Skeletal muscle cell (primary cell): ENCODE measurements at regions not wholly inside any gene's neighbourhood (a gene's known extent, or its start where the extent isn't known, plus 50 kb on each side); places are given as distances from the start of the nearest gene placed in this dataset.
"Not testable (repeated sequence)": the region's sequence is repeated elsewhere in the genome, so short reads cannot be mapped to it uniquely, and the experiment has no call there.

Experiments used
- DNase-seq: peaks from one replicate; pipeline ENCODE4 v3.0.0-alpha.2; 2010; ENCODE audit warnings: low read depth
- H3K4me3 ChIP-seq: 2 replicates; pipeline ENCODE4 v1.5.1; 2011; ENCODE audit warnings: low read depth, mild to moderate bottlenecking, control low read depth, low read length, moderate library complexity

DNA sequence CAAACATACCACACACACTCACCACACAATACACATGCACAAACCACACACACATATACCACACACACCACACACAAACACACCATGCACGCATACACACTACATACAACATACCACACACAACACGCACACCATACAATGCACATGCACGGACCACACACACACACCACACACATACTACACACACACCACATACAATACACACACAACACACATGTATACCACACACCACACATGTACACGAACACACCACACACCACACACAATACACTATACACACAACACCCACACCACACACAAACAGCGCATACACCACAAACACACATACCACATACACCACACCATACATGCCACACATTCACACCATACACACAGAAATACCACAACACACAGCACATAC is 480.3 kb downstream of the DIRAS2 start:
- no peak overlapping the region for H3K4me3 ChIP-seq
- no peak for DNase-seq

DNA sequence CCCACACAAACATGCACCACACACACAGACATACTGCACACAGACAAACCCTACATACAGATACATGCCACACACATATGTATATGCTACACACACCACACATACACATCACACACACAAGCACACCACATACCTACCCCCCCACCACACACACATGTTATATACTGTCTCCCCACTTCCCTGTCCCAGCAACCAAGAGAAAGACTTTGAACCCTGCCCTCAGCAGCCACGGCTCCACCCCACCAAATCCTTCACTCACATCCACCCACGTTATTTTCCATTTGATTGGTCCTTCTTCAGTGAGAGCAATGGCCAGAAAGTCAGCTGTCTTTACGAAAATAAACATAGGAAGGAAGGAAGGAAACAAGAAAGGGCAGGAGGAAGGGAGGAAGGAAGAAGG is 479.8 kb downstream of the DIRAS2 start:
- no peak for DNase-seq
- no peak overlapping the region for H3K4me3 ChIP-seq

DNA sequence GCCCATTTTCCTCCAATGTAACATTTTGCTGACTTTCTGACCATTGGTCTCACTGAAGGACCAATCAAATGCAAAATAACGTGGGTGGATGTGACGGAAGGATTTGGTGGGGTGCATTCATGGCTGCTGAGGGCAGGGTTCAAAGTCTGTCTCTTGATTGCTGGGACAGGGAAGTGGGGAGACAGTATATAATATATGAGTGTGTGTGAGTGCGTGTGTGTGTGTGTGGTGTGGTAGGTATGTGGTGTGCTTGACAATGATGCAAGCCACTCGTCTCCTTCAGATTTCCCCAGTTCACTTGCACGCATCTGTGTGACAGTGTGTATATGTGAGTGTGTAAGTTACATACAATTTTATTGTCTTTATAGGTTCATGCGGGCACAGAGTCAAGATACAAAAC is 477.3 kb downstream of the DIRAS2 start:
- DNase-seq: no peak
- H3K4me3 ChIP-seq: no peak overlapping the region

DNA sequence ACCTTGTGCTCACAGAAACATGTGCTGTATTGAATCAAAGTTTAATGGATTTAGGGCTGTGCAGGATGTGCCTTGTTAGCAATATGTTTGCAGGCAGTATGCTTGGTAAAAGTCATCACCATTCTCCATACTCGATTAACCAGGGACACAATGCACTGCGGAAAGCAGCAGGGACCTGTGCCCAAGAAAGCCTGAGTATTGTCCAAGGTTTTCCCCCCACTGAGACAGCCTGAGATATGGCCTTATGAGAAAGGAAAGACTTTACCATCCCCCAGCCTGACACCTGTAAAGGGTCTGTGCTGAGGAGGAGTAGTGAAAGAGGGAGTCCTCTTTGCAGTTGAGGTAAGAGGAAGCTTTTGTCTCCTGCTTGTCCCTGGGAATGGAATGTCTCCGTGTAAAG is 476.2 kb downstream of the DIRAS2 start:
- not testable (repeated sequence) for DNase-seq

DNA sequence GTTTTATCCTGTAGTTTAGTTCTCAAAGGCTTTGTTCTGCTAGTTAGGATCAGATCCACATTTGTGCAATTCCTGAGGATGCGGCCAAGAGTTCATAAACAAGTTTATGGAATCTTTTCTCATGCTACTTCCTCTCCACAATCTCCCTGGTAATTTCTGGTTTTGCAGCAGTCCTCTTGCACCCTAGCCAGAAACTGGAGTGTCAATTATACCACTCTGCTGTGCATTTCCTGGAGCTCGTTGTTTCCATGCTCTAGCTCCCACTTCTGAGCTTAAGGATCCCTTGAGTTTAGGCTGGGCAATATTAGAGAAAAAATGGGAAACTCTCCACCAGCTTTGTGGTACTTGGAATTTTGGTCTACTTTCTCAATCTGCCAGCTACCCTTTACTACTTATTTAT is 474.7 kb downstream of the DIRAS2 start:
- no peak overlapping the region for H3K4me3 ChIP-seq
- no peak for DNase-seq

More for the DNA sequence above, 476.2 kb downstream of the DIRAS2 start:
- not testable (repeated sequence) for H3K4me3 ChIP-seq

DNA sequence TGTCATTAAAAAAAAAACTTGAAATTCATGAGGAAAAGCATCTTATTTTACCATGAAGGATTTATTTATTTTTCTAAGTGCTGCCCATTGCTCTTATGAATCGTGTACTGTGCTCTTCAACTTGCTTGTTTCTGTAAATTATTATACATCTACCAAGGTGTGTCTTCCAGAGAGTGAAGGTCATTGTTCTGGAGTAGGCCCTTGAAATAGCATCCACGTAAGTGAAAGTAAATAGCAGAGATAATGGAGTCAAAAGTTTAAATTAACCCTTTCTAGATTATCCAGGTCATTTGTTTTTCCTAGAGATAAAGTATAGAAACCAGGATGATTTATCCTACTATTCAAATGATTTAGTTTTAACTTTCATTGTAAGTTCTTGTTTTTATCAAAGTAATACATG is 473.1 kb downstream of the DIRAS2 start:
- no peak overlapping the region for H3K4me3 ChIP-seq
- no peak for DNase-seq

DNA sequence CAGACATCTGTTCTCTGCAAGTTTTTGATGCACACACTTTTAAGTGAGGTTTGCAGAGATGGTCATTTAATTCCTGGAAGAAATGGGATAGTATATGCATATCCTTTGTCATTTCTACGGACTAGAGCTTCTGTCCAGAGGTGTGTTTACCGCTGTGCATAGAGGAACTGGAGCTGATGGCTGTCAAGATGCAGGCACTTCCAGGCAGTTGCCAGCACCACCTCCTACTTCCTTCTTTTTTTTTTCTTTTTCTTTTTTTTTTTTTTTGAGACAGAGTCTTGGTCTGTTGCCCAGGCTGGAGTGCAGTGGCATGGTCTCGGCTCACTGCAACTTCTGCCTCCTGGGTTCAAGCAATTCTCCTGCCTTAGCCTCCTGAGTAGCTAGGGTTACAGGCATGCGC is 468.7 kb downstream of the DIRAS2 start:
- H3K4me3 ChIP-seq, DNase-seq: not testable (repeated sequence)

DNA sequence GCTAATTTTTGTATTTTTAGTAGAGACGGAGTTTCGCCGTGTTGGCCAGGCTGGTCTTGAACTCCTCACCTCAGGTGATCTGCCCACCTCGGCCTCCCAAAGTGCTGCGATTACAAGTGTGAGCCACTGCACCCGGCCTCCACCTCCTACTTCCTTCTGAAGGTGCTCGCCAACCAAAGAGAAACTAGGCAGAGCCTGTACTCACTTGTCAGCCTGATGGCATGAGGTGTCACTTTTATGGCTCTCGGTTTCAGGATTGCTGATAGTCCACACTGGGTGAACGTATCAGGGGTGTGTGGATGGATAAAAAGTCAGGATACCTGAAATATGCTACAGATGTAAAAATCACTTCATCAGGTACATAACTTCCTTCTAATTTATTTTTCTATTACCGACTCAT is 468.3 kb downstream of the DIRAS2 start:
- H3K4me3 ChIP-seq, DNase-seq: not testable (repeated sequence)

DNA sequence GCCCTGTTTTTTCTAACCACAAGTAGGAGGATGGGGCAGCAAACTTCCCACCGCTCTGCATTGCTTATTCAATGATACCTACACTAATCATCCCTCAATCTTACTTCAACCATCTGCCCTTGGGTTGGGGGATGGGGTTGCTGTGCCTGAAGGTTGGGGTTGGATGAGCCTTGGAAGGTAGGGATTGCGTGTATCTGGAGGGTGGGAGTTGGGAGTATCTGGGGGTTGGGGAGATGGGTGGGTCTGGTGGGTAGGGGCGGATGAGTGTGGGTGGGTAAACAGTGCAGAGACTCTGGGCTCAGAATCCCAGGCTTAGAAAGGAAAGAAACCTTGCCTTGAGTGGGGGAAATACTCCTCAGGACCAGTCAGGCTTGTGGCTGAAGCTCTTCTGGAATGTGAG is 467.4 kb downstream of the DIRAS2 start:
- no peak overlapping the region for H3K4me3 ChIP-seq
- no peak for DNase-seq

DNA sequence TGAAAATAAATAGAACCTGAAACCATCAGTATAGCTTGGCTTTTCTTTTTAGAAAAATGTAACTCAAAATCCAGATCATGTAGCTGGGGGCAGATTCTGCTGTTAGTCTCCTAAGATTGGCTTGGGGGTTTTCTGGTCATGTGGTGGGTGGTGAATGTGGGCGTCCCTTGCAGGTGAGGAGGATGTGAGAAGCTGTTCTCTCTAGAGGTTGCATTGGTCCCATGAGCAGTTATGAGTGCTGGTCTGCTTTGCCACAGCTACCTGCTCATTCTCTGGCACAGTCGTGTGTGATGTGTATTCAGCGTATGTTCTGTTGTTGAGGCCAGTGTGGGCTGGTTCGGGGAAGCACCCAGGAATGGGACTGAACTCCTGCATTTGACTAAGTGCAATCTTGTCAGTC is 466.8 kb downstream of the DIRAS2 start:
- DNase-seq: no peak
- no peak overlapping the region for H3K4me3 ChIP-seq

DNA sequence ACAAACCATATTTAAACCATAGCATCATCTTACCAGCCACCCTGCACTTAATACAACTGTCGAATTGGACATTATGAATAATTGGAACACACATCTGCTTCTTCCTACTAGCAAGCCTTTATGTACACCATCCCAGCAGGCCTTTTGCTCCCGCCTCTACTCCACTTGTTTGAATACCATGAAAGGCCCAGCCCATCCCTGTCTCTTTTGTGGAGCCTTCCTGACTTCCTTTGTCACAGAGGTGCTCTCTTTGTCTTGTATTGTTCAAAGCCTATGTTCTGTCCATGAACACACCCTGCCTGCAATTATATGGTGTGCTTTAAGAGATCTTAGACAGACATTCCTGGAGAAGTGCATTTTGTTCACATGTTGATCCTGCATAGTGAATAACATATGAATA is 465.7 kb downstream of the DIRAS2 start:
- no peak for DNase-seq

DNA sequence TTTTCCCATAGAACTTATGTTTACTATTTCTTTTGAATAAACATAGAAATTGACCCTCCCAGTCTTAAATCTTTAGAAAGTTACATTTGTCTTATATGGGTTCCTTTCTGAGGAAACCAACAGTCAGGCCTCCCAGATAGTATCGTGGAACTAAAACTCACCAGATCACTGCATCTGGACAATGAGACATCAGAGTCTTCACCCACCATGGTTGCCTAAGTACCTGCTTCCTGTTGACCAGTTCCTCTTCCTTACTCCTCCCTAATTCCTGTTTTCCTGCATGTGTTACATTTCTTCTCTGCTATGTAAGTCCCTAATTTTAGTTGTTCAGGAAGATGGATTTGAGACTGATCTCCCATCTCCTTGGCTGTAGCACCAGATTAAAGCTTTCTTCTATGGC is 462.2 kb downstream of the DIRAS2 start:
- H3K4me3 ChIP-seq: no peak overlapping the region
- no peak for DNase-seq

More for the DNA sequence above, 465.7 kb downstream of the DIRAS2 start:
- no peak overlapping the region for H3K4me3 ChIP-seq

DNA sequence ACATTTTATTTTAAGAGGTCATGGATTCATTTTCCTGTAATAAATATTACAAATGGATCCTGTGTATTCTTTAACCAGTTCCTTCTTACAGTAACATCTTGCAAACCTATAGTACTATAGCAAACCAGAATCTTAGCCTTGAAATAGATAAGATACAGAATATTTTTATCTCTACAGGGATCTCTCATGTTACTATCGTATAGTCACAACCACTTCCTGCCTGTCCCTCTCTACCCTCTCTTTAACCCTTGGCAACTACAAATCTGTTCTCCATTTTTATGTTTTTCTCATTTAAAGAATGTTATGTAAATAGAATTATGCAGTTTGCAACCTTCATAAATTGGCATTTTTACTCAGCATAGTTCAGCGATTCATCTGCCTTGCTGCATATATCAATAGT is 454.0 kb downstream of the DIRAS2 start:
- no peak for DNase-seq
- H3K4me3 ChIP-seq: no peak overlapping the region

DNA sequence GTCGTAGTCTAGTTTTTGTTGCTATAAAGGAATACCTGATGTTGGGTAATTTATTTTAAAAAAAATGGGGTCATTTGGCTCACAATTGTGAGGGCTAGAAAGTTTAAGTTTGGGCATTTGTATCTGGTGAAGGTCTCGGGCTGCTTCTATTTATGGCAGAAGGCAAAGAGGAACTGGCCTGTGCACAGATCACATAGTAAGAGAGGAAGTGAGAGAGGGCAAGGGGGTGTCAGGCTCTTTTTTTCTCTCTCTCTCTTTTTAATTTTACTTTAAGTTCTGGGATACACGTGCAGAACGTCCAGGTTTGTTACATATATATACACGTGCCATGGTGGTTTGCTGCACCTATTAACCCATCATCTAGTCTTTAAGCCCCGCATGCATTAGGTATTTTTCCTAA is 453.3 kb downstream of the DIRAS2 start:
- H3K4me3 ChIP-seq: no peak overlapping the region
- DNase-seq: no peak

DNA sequence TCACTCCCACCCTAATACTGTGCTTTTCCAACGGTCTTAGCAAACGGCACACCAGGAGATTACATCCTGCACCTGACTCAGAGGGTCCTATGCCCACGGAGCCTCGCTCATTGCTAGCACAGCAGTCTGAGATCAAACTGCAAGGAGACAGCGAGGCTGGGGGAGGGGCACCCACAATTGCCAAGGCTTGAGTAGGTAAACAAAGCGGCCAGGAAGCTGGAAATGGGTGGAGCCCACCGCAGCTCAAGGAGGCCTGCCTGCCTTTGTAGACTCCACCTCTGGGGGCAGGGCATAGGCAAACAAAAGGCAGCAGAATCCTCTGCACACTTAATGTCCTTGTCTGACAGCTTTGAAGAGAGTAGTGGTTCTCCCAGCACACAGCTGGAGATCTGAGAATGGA is 450.2 kb downstream of the DIRAS2 start:
- DNase-seq, H3K4me3 ChIP-seq: not testable (repeated sequence)

DNA sequence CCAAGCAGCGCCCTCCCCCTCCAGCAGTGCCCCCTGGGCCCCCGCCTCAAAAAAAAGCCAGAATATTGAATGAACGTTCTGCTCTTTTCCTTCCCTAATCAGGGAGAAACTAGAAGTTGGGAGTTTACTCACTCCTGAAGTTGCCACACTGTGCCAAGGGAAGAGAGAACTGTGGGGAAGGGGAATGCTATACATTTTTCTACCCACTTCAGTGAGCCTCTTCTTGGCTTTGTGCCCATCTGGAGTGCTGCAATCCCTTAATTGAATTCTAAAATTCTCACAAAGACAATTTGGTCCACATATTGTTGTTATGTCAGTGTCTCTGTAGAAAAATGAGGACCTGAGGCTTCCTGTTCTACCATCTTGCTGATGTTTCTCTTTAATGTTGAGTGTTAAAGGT is 443.7 kb downstream of the DIRAS2 start:
- H3K4me3 ChIP-seq: no peak overlapping the region
- DNase-seq: no peak

DNA sequence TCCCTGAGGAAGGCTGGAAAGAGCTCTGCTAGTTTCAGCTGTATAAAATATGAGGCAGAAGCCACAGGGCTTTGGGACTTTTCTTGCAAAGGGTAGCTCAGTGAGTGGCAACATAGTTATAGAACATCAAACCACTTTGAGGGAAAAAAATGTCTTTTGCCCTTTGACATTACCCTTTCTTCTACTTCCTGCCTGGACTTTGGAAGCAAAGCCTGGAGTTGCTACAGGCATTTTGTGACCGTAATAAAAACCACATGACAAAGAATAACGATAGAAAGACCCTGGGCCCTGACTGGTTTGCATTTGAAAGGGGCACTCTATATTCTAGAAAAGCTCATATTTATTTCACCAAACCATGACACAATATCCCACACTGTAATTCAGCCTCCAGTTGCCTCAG is 440.9 kb downstream of the DIRAS2 start:
- no peak overlapping the region for H3K4me3 ChIP-seq
- no peak for DNase-seq

DNA sequence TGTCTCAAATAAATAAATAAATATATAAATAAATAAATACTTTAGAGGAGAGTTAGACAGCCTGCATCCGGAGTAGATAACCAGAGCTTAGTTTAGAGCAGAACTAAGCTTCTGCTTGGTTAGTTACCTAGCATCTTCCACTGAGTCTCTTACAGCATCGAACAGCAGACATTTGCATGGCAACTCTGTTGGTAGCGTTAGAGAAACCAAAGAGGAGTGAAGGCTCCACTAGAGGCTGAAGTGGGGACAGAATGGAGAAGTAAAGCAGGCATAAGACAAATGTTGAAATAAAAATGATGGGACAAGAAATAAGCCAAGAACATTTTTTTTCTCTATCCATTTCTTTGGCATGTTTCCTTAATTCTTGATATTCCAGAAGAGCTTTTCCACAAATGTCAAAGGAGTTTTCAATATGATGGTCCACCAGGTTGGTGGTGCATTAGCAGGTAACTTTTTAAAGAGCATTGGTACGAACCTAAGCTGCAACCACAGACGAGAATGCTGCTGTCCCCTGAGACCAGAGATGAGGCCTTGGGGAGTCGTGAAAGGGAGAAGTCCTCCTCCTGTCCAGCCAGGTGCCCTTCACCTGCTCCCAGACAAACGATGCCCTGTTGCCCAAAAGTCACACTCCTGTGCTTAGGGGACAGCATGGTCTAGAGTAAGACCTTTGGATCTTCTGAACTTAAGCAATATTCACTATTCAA is 438.3 kb downstream of the DIRAS2 start:
- DNase-seq: no peak
- no peak overlapping the region for H3K4me3 ChIP-seq

DNA sequence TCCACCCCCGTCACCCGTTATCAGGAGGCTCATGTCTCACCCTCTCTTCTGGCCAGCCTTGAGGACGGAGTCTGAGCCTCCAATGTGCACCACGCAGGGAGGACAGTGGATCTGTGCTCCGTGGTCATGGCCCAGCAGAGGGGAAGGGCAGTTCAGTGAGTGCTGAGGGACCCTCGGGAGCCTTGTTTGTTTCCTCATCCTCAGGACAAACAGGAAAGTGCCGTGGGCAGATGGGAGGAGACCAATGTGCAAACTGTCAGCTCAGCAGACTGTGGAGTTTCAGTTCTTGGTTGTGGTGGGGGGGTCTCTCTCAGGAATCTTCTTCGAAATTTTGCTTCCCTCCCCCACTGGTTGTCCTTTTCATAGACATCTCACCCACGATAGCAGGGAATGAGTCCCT is 429.6 kb downstream of the DIRAS2 start:
- H3K4me3 ChIP-seq, DNase-seq: not testable (repeated sequence)

DNA sequence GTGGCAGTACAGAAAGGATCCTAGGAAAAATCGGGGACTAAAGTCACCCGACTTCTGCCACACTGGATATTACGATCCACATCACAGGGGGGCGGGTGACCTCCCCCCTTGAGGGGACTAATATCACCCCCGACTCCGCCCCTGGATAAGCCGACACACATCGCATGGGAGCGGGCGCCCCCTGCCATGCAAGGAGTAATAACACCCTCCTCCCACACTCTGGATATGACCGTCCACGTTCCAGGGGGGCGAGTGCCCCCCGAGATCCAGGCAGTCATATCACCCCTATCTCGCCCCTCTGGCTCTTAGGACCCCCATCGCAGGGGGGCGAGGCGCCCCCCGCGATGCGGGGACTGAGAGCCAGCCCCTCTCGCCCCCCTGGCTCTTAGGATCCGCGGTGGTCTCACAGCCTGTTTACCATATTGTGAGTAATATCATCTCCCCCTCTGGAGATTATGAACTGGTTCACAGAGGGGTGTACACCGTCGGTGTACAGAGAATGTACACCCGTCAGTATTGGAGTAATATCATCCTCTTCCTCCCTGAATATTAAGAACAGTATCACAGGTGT is 423.0 kb downstream of the DIRAS2 start:
- no peak for DNase-seq
- H3K4me3 ChIP-seq: no peak overlapping the region

DNA sequence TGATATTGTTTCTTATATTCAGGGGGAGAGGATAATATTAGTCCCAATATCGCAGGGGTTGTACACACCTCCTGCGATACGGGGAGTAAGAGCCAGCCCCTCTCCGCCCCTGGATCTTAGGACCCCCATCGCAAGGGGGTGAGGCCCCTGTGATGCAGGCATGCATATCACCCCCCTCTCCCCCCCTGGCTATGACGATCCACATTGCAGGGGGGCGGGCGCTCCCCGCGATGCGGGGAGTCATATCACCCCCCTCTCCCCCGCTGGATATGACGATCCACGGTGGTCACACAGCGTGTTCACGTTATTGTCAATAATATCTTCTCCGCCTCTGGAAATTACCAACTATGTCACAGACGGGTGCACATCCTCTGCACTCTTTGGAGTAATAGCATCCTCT is 420.7 kb downstream of the DIRAS2 start:
- H3K4me3 ChIP-seq, DNase-seq: not testable (repeated sequence)
